Endothelial cell of umbilical vein (primary cell): ENCODE measurements at regions not wholly inside any gene's neighbourhood (a gene's known extent, or its start where the extent isn't known, plus 50 kb on each side); places are given as distances from the start of the nearest gene placed in this dataset.

Experiments
- FOS ChIP-seq: IDR thresholded peaks from 2 replicates; pipeline ENCODE4 v1.6.1; 2011; ENCODE audit warnings: mild to moderate bottlenecking, low read length, moderate library complexity, borderline replicate concordance; ENCODE audit not compliant: insufficient read depth
- MAX ChIP-seq: IDR thresholded peaks from 2 replicates; pipeline ENCODE4 v1.6.1; 2011; ENCODE audit not compliant: insufficient read depth, insufficient read length
- POLR2A ChIP-seq: IDR thresholded peaks from 2 replicates; pipeline ENCODE4 v1.6.1; 2012; ENCODE audit warnings: low read depth, mild to moderate bottlenecking, control low read depth, low read length
- TF ChIP-seq, protein P1 (sequence below), 2 donors: IDR thresholded peaks; 1 replicate in 1 of 2; 2 replicates in 1 of 2; pipeline ENCODE4 v1.5.1; 2011; ENCODE audit warnings: low read length in 2 of 2, mild to moderate bottlenecking in 2 of 2, moderate library complexity in 2 of 2, control low read depth in 1 of 2, inconsistent platforms in 1 of 2, low read depth in 1 of 2; ENCODE audit not compliant: insufficient read depth in 1 of 2; ENCODE audit errors: extremely low read depth in 1 of 2

- no peak for TF ChIP-seq FOS
- TF ChIP-seq POLR2A = no peak
- TF ChIP-seq, protein P1, sequence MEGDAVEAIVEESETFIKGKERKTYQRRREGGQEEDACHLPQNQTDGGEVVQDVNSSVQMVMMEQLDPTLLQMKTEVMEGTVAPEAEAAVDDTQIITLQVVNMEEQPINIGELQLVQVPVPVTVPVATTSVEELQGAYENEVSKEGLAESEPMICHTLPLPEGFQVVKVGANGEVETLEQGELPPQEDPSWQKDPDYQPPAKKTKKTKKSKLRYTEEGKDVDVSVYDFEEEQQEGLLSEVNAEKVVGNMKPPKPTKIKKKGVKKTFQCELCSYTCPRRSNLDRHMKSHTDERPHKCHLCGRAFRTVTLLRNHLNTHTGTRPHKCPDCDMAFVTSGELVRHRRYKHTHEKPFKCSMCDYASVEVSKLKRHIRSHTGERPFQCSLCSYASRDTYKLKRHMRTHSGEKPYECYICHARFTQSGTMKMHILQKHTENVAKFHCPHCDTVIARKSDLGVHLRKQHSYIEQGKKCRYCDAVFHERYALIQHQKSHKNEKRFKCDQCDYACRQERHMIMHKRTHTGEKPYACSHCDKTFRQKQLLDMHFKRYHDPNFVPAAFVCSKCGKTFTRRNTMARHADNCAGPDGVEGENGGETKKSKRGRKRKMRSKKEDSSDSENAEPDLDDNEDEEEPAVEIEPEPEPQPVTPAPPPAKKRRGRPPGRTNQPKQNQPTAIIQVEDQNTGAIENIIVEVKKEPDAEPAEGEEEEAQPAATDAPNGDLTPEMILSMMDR (IDR thresholded peaks at IDR 0.05; ENCODE audit: extremely low read depth in 1 of 2, insufficient read depth in 1 of 2, low read depth in 1 of 2, low read length in 2 of 2) = no peak
- no peak for TF ChIP-seq MAX
These were observed 1606.2 kb upstream of the PCDH7 start for GRCh38 chr4:29113960-29114359.
